ENCODE measurements at regions not wholly inside any gene's neighbourhood (a gene's known extent, or its start where the extent isn't known, plus 50 kb on each side); places are given as distances from the start of the nearest gene placed in this dataset.
"Not testable (repeated sequence)": the region's sequence is repeated elsewhere in the genome, so short reads cannot be mapped to it uniquely, and the experiment has no call there.

- ChIA-PET POLR2A (no interaction called here), CTCF (interaction anchor here (0.7 kb wide), 1 partner anchor 585 kb away, joined by 3 read pairs; no protein-coding TSS in a partner anchor)
- no peaks in the 10 kb centered on the region for H3K4me1 ChIP-seq (ENCODE audit: control insufficient read depth in 2 of 2, insufficient read depth in 2 of 2, low read length in 2 of 2)
- DNase-seq (no peak), ATAC-seq (no peak)
- H3K4me3 Mint-ChIP-seq, result no peak overlapping the region
- H3K27me3 Mint-ChIP-seq, result peaks cover 0 to 13% (median 10%) of the 10 kb centered on the region in 5 donors
- H3K9me3 Mint-ChIP-seq, result peaks cover 0 to 16% (median 2%) of the 10 kb centered on the region in 11 donors
- intact Hi-C loops (cut with micrococcal nuclease), result no loop called here
- no peaks in the 10 kb centered on the region for H3K9me3 ChIP-seq (ENCODE audit: control insufficient read depth in 2 of 3, low read length in 3 of 3)
- H3K4me3 ChIP-seq (ENCODE audit: low read length), result no peak overlapping the region
- H3K36me3 ChIP-seq (ENCODE audit: control insufficient read depth in 2 of 3, insufficient read depth in 3 of 3, low read length in 3 of 3), result no peaks in the 10 kb centered on the region
- no peak overlapping the region for H3K27ac ChIP-seq (ENCODE audit: low read depth, low read length)
- H3K4me1 Mint-ChIP-seq, result peaks cover 0 to 6% (median 0%) of the 10 kb centered on the region in 7 donors
- H3K36me3 Mint-ChIP-seq, result peaks cover 0 to 3% (median 0%) of the 10 kb centered on the region in 5 donors
- H3K27me3 ChIP-seq (ENCODE audit: control insufficient read depth in 2 of 2, insufficient read depth in 2 of 2, low read length in 2 of 2), result no peaks in the 10 kb centered on the region
- no peak overlapping the region for H3K27ac Mint-ChIP-seq
Observed at GRCh38 chr3:194945508-194945907, 259.8 kb downstream of the FAM43A start.

GRCh38 chr3:194946091-194946490 lies 260.4 kb downstream of the FAM43A start:
- Mint-ChIP-seq H3K4me3 (no peak overlapping the region), H3K36me3 (peaks cover 0 to 3% (median 0%) of the 10 kb centered on the region in 5 donors), H3K9me3 (peaks cover 0 to 16% (median 2%) of the 10 kb centered on the region in 11 donors), H3K4me1 (peaks cover 0 to 6% (median 0%) of the 10 kb centered on the region in 7 donors), H3K27me3 (peaks cover 0 to 9% (median 4%) of the 10 kb centered on the region in 5 donors), H3K27ac (no peak overlapping the region)
- Histone ChIP-seq H3K9me3 (ENCODE audit: control insufficient read depth in 2 of 3, low read length in 3 of 3) (no peaks in the 10 kb centered on the region), H3K4me3 (ENCODE audit: low read length) (no peak overlapping the region), H3K4me1 (ENCODE audit: control insufficient read depth in 2 of 2, insufficient read depth in 2 of 2, low read length in 2 of 2) (no peaks in the 10 kb centered on the region), H3K27ac (ENCODE audit: low read depth, low read length) (no peak overlapping the region), H3K36me3 (ENCODE audit: control insufficient read depth in 2 of 3, insufficient read depth in 3 of 3, low read length in 3 of 3) (no peaks in the 10 kb centered on the region), H3K27me3 (ENCODE audit: control insufficient read depth in 2 of 2, insufficient read depth in 2 of 2, low read length in 2 of 2) (no peaks in the 10 kb centered on the region)
- ATAC-seq (no peak), DNase-seq (no peak)
- POLR2A ChIA-PET, result no interaction called here
- CTCF ChIA-PET, result no interaction called here
- intact Hi-C loops (cut with micrococcal nuclease), result no loop called here

- ChIA-PET CTCF (no interaction called here), POLR2A (no interaction called here)
- ATAC-seq (no peak), DNase-seq (no peak)
- H3K27ac Mint-ChIP-seq, result no peak overlapping the region
- peaks cover 0 to 4% (median 0%) of the 10 kb centered on the region in 5 donors for H3K27me3 Mint-ChIP-seq
- intact Hi-C loops (cut with micrococcal nuclease), result no loop called here
- Histone ChIP-seq H3K4me1 (ENCODE audit: control insufficient read depth in 2 of 2, insufficient read depth in 2 of 2, low read length in 2 of 2) (no peaks in the 10 kb centered on the region), H3K36me3 (ENCODE audit: control insufficient read depth in 2 of 3, insufficient read depth in 3 of 3, low read length in 3 of 3) (no peaks in the 10 kb centered on the region), H3K27ac (ENCODE audit: low read depth, low read length) (no peak overlapping the region), H3K4me3 (ENCODE audit: low read length) (no peak overlapping the region), H3K27me3 (ENCODE audit: control insufficient read depth in 2 of 2, insufficient read depth in 2 of 2, low read length in 2 of 2) (no peaks in the 10 kb centered on the region), H3K9me3 (ENCODE audit: control insufficient read depth in 2 of 3, low read length in 3 of 3) (no peaks in the 10 kb centered on the region)
- peaks cover 0 to 8% (median 0%) of the 10 kb centered on the region in 7 donors for H3K4me1 Mint-ChIP-seq
- H3K9me3 Mint-ChIP-seq, result peaks cover 0 to 16% (median 2%) of the 10 kb centered on the region in 11 donors
- peaks cover 0 to 3% (median 0%) of the 10 kb centered on the region in 5 donors for H3K36me3 Mint-ChIP-seq
- no peak overlapping the region for H3K4me3 Mint-ChIP-seq
Observed at GRCh38 chr3:194949592-194949991, 263.9 kb downstream of the FAM43A start.

GRCh38 chr3:194950906-194951628 lies 265.4 kb downstream of the FAM43A start:
- Mint-ChIP-seq H3K27ac (no peak overlapping the region), H3K4me1 (peaks cover 0 to 5% (median 0%) of the 10 kb centered on the region in 7 donors), H3K27me3 (no peaks in the 10 kb centered on the region), H3K36me3 (peaks cover 0 to 3% (median 0%) of the 10 kb centered on the region in 5 donors), H3K4me3 (no peak overlapping the region), H3K9me3 (peaks cover 0 to 16% (median 2%) of the 10 kb centered on the region in 11 donors)
- Histone ChIP-seq H3K4me1 (ENCODE audit: control insufficient read depth in 2 of 2, insufficient read depth in 2 of 2, low read length in 2 of 2) (no peaks in the 10 kb centered on the region), H3K4me3 (ENCODE audit: low read length) (no peak overlapping the region), H3K27ac (ENCODE audit: low read depth, low read length) (no peak overlapping the region), H3K9me3 (ENCODE audit: control insufficient read depth in 2 of 3, low read length in 3 of 3) (no peaks in the 10 kb centered on the region), H3K36me3 (ENCODE audit: control insufficient read depth in 2 of 3, insufficient read depth in 3 of 3, low read length in 3 of 3) (no peaks in the 10 kb centered on the region), H3K27me3 (ENCODE audit: control insufficient read depth in 2 of 2, insufficient read depth in 2 of 2, low read length in 2 of 2) (no peaks in the 10 kb centered on the region)
- intact Hi-C loops (cut with micrococcal nuclease), result no loop called here
- ATAC-seq (peak; percentile 48), DNase-seq (no peak)
- CTCF ChIA-PET, result no interaction called here
- POLR2A ChIA-PET, result no interaction called here

- H3K27me3 Mint-ChIP-seq; POLR2A ChIA-PET; DNase-seq; ATAC-seq; H3K36me3 ChIP-seq (ENCODE audit: control insufficient read depth in 2 of 3, insufficient read depth in 3 of 3, low read length in 3 of 3); H3K4me1 Mint-ChIP-seq; H3K4me3 ChIP-seq (ENCODE audit: low read length); CTCF ChIA-PET; H3K27ac Mint-ChIP-seq; H3K27me3 ChIP-seq (ENCODE audit: control insufficient read depth in 2 of 2, insufficient read depth in 2 of 2, low read length in 2 of 2); H3K27ac ChIP-seq (ENCODE audit: low read depth, low read length); H3K4me3 Mint-ChIP-seq; H3K9me3 ChIP-seq (ENCODE audit: control insufficient read depth in 2 of 3, low read length in 3 of 3); intact Hi-C loops (cut with micrococcal nuclease); H3K4me1 ChIP-seq (ENCODE audit: control insufficient read depth in 2 of 2, insufficient read depth in 2 of 2, low read length in 2 of 2); H3K36me3 Mint-ChIP-seq: not testable (repeated sequence)
- H3K9me3 Mint-ChIP-seq, result peaks cover 0 to 16% (median 2%) of the 10 kb centered on the region in 11 donors
Observed at GRCh38 chr3:194951629-194951920, 265.9 kb downstream of the FAM43A start.

- no peak overlapping the region for H3K4me3 ChIP-seq (ENCODE audit: low read length)
- Mint-ChIP-seq H3K27ac (no peak overlapping the region), H3K4me1 (peaks cover 0 to 5% (median 0%) of the 10 kb centered on the region in 7 donors), H3K4me3 (no peak overlapping the region), H3K27me3 (no peaks in the 10 kb centered on the region), H3K9me3 (peaks cover 0 to 16% (median 2%) of the 10 kb centered on the region in 11 donors), H3K36me3 (peaks cover 0 to 3% (median 0%) of the 10 kb centered on the region in 5 donors)
- H3K36me3 ChIP-seq (ENCODE audit: control insufficient read depth in 2 of 3, insufficient read depth in 3 of 3, low read length in 3 of 3), result no peaks in the 10 kb centered on the region
- no peaks in the 10 kb centered on the region for H3K4me1 ChIP-seq (ENCODE audit: control insufficient read depth in 2 of 2, insufficient read depth in 2 of 2, low read length in 2 of 2)
- no peaks in the 10 kb centered on the region for H3K27me3 ChIP-seq (ENCODE audit: control insufficient read depth in 2 of 2, insufficient read depth in 2 of 2, low read length in 2 of 2)
- H3K9me3 ChIP-seq (ENCODE audit: control insufficient read depth in 2 of 3, low read length in 3 of 3), result no peaks in the 10 kb centered on the region
- DNase-seq (no peak), ATAC-seq (no peak)
- intact Hi-C loops (cut with micrococcal nuclease), result no loop called here
- H3K27ac ChIP-seq (ENCODE audit: low read depth, low read length), result no peak overlapping the region
- ChIA-PET POLR2A (no interaction called here), CTCF (no interaction called here)
Observed at GRCh38 chr3:194951931-194952582, 266.4 kb downstream of the FAM43A start.

GRCh38 chr3:194952841-194953241 lies 267.2 kb downstream of the FAM43A start:
- Mint-ChIP-seq H3K4me3 (no peak overlapping the region), H3K9me3 (peaks cover 0 to 11% (median 0%) of the 10 kb centered on the region in 11 donors), H3K27me3 (no peaks in the 10 kb centered on the region), H3K36me3 (no peaks in the 10 kb centered on the region), H3K27ac (no peak overlapping the region), H3K4me1 (peaks cover 0 to 5% (median 0%) of the 10 kb centered on the region in 7 donors)
- Histone ChIP-seq H3K27ac (ENCODE audit: low read depth, low read length) (no peak overlapping the region), H3K4me3 (ENCODE audit: low read length) (no peak overlapping the region), H3K4me1 (ENCODE audit: control insufficient read depth in 2 of 2, insufficient read depth in 2 of 2, low read length in 2 of 2) (no peaks in the 10 kb centered on the region), H3K36me3 (ENCODE audit: control insufficient read depth in 2 of 3, insufficient read depth in 3 of 3, low read length in 3 of 3) (no peaks in the 10 kb centered on the region), H3K9me3 (ENCODE audit: control insufficient read depth in 2 of 3, low read length in 3 of 3) (no peaks in the 10 kb centered on the region), H3K27me3 (ENCODE audit: control insufficient read depth in 2 of 2, insufficient read depth in 2 of 2, low read length in 2 of 2) (no peaks in the 10 kb centered on the region)
- intact Hi-C loops (cut with micrococcal nuclease), result no loop called here
- DNase-seq (no peak), ATAC-seq (no peak)
- ChIA-PET CTCF (no interaction called here), POLR2A (no interaction called here)

All from naive thymus-derived CD4-positive, alpha-beta T cell (primary cell).